ENCODE measurements at regions not wholly inside any gene's neighbourhood (a gene's known extent, or its start where the extent isn't known, plus 50 kb on each side); places are given as distances from the start of the nearest gene placed in this dataset.

- no peaks in the 10 kb centered on the region for H3K4me1 ChIP-seq
- no peak for DNase-seq (ENCODE audit: low spot score)
- TF ChIP-seq CTCF (IDR thresholded peaks at IDR 0.05) = no peak
Measured at GRCh38 chr12:43008953-43009845, 419.7 kb upstream of the PRICKLE1 start.

GRCh38 chr12:43004908-43005307, 415.4 kb upstream of the PRICKLE1 start:
- TF ChIP-seq CTCF (IDR thresholded peaks at IDR 0.05) = no peak
- no peak overlapping the region for H3K4me3 ChIP-seq
- H3K27me3 ChIP-seq = no peaks in the 10 kb centered on the region
- no peaks in the 10 kb centered on the region for H3K4me1 ChIP-seq
- no peak for DNase-seq (ENCODE audit: low spot score)
- no peak overlapping the region for H3K27ac ChIP-seq
- H3K9me3 ChIP-seq = no peaks in the 10 kb centered on the region
- H3K36me3 ChIP-seq = no peaks in the 10 kb centered on the region

More at GRCh38 chr12:43008953-43009845, 419.7 kb upstream of the PRICKLE1 start:
- H3K27ac ChIP-seq = no peak overlapping the region
- no peaks in the 10 kb centered on the region for H3K36me3 ChIP-seq
- no peaks in the 10 kb centered on the region for H3K9me3 ChIP-seq
- no peaks in the 10 kb centered on the region for H3K27me3 ChIP-seq
- H3K4me3 ChIP-seq = no peak overlapping the region

- H3K4me3 ChIP-seq = no peak overlapping the region
- H3K27ac ChIP-seq = no peak overlapping the region
- H3K4me1 ChIP-seq = no peaks in the 10 kb centered on the region
- TF ChIP-seq CTCF (IDR thresholded peaks at IDR 0.05) = no peak
- no peaks in the 10 kb centered on the region for H3K9me3 ChIP-seq
- H3K27me3 ChIP-seq = no peaks in the 10 kb centered on the region
- H3K36me3 ChIP-seq = no peaks in the 10 kb centered on the region
- DNase-seq (ENCODE audit: low spot score) = no peak
Measured at GRCh38 chr12:43004141-43004540, 414.6 kb upstream of the PRICKLE1 start.

GRCh38 chr12:42996869-42997431, 407.4 kb upstream of the PRICKLE1 start:
- no peak overlapping the region for H3K27ac ChIP-seq
- H3K36me3 ChIP-seq = no peaks in the 10 kb centered on the region
- DNase-seq (ENCODE audit: low spot score) = no peak
- no peaks in the 10 kb centered on the region for H3K9me3 ChIP-seq
- no peaks in the 10 kb centered on the region for H3K4me1 ChIP-seq
- H3K27me3 ChIP-seq = no peaks in the 10 kb centered on the region
- no peak for TF ChIP-seq CTCF (IDR thresholded peaks at IDR 0.05)
- H3K4me3 ChIP-seq = no peak overlapping the region

GRCh38 chr12:42992826-42993225, 403.3 kb upstream of the PRICKLE1 start:
- Histone ChIP-seq H3K4me1 (no peaks in the 10 kb centered on the region), H3K27me3 (no peaks in the 10 kb centered on the region), H3K9me3 (no peaks in the 10 kb centered on the region), H3K4me3 (no peak overlapping the region), H3K27ac (no peak overlapping the region), H3K36me3 (no peaks in the 10 kb centered on the region)
- no peak for TF ChIP-seq CTCF (IDR thresholded peaks at IDR 0.05)
- DNase-seq (ENCODE audit: low spot score) = no peak
